ENCODE measurements at regions not wholly inside any gene's neighbourhood (a gene's known extent, or its start where the extent isn't known, plus 50 kb on each side); places are given as distances from the start of the nearest gene placed in this dataset.

GRCh38 chr3:66751842-66752241 is 246.3 kb upstream of the KBTBD8 start:
- no peak for DNase-seq

- no peak for DNase-seq
Observed at GRCh38 chr3:66753670-66754069, 244.4 kb upstream of the KBTBD8 start.

DNA sequence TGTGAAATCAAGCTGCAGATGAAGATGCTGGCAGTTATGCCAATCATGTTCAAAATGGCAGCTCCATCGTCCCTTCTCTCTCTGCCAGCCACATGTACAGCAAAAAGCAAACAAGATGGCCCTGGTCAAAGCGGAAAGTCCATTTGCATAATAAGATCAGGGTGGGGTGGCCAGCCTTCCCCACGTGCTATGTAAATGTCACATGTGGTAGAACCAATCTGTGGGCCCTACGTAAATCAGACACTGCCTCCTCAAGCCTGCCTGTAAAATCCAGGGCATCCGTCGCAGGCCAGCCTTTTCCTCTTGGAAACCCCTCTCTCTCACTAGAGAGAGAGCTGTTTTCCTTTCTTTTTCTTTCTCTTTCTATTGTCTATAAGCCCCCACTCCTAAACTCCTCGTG is 243.5 kb upstream of the KBTBD8 start:
- DNase-seq = no peak

DNA sequence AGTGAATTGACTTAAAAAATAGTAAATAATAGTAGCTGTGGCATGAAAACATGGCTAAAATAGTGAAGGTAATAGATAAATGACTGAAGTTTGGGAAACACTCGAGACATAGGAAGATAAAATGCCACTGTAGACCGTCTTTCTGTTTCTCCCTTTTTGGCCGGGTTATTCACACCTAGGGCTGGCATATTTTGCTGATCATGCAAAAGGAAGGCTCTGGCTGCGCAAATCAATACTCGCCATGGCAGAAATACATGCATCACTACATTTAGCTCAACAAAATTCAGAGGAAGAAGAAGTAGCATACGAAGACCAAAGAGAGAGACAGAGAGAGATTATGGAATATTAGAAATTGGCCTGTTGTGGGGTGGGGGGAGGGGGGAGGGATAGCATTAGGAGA is 242.2 kb upstream of the KBTBD8 start:
- no peak for DNase-seq

DNA sequence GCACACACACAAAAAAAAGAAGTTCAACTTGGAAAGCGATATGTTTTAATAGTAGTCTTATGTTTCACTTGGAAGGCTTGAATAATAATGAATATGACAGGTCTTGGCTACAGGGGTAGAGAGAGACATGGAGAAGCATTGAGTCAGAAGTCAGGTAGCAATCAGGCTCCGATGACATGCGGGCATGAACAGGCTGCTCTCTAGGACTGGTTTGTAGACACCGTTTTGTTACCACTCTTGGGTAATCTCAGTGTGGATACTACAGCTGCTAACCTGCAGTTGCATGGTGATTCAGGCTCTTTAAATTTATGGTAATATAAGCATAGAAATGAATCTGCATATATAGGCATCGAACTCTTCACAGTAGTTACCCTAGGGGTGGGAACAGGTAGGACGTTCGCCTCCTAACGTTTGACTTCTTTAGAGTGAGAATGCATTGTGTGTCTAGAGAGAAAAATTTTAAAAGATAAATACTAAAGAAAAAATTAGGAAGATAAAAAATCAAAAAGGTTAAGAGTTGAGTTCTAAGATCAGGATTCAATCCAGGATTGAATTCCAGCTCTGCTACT is 241.6 kb upstream of the KBTBD8 start:
- DNase-seq = no peak

DNA sequence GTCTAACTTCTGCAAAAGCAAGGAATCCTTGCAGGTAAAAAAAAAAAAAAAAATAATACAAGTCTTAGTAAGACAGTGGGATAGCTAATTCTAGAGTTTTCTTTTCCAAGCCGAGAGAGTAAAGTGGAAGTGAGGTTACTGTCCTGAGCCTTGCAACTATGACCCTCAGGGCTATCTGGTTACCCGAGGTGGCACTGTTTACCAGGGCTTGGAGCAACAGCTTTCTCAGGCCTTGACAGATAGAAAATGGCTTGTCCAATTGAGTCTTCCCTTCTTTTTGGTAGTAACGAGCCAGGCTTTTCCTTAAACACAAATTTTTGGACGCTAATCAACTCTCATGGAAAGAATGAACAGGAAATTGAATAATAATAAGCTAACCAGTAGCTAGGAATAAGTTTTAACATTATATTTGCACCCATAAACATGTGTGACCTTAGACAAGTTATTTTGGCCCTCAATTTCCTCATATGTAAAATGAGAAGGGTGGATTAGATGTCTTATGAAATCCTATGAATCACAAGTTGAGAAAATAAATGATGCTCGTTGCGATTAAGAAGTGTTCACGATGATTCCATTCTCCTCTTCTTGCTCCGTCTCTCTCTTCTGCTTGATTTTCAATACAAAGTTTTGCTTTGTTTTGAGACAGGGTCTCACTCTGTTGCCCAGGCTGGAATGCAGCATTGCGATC is 236.9 kb upstream of the KBTBD8 start:
- no peak for DNase-seq

DNA sequence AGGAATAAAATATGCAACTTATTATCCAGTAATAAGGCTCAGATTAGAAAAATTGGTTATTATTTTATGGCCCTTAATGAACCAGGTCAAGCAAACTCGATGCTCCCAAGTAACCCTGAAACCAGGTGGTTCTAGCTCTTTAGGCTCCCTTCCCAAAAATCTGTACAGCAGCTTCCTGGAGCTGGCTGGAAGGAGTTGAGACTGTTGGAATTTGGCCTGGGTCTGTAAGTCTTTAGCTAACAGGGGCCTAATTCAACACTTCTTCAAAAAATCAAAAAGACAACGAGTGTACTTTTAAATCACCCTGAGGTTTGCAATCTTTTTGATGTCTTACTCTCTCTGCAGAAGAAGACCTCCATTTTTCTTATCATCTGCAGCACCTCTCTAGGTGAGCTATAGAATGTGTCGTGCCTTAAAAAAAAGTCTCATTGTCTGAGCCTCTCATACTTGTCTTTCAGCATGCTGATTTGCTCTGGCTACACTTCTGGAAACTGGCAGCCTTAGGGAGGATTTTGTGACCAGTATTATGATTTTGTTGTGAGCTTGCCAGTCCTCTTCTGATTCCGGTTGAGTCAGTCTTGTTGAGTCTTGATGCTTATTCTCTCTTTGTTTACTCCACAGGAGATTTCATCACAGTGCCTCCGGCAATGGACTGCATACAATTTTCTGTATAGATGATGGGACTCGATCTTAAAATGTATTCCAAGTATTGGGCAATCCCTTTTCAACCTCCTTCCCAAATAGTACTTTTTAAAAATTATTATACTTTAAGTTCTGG is 235.0 kb upstream of the KBTBD8 start:
- DNase-seq = no peak

GRCh38 chr3:66778107-66778506 is 220.0 kb upstream of the KBTBD8 start:
- DNase-seq = no peak

GRCh38 chr3:66778777-66779176 is 219.3 kb upstream of the KBTBD8 start:
- no peak for DNase-seq

DNA sequence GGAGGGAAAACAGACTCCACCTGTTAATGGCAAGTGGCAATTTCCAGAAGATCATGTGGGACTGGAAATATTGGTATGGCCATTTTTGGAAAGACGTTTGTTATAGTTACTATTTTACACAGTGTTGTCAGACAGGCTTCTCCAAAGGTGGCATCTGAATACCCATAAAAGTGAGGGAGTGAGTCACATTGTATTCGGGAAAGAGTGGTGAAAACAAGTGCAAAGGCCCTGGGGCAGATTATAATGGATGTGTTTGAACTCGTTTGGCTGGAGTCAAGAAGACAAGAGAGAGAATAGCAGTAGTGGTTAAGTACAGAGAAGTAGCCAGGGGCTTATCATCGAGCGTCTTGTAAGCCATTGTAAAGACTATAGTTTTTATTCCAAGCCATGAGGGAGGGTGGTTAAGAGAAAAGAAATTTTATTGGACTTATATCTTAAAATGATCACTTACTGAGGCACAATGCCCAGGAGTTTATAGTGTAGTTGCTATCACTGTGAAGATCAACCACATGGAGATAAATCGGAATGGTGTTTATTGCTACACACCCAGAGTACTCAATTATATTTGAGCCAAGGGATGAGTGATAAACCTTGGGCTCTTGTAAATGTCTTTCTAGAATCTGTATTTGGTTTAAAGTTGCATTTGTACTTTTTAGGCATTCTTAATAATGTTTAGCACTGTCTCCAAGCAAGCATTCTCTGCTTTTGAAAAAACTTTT is 212.8 kb upstream of the KBTBD8 start:
- no peak for DNase-seq

DNA sequence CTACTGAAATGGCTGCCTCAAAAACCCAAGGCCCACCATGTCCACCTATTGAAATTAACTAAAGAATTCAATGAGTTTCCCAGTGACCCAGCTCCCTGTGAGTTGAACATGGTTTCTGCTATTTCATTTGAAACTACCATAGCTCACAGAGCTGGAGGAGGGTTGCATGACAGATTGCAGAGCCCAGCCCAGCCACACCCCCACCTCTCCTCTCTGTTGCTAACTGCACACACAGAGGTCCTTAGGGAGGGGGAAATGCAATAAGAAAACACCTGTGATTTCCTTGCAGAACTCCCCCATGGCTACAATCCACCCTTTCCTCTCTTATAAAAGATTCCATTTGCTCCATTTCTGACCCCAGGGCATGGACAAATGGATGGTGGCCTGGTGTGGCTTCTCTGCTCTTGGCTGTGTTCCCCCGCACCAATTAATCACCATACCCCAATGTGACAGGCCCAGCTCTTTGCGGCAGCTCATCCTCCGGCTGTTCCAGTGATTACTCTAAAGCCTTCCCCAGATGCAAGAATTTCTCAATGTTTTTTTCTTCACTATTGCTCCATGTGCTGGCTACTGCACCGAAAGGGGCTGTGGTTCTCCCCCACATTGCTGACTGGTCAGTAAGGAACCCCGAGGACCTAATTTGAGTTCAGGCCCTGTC is 208.4 kb upstream of the KBTBD8 start:
- DNase-seq = no peak

DNA sequence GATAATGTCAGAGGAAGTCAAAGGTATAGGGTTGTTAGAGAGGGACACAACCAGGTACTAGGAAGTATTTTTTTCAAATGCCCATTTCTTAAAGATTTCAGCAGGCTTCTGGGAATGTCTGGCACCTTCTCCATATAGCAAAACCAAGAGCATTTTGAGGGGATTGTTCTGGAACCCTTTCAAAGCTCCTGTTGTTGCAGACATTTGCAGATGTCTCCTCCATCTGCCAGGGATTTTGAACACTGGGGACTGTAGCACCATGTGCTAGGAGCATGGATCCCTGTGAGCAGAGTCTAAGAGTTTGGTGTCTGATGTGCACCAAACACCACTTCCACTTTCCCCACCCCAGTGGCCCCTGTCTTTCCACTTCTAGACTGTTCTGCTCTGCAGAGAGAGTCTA is 206.0 kb upstream of the KBTBD8 start:
- DNase-seq = no peak

GRCh38 chr3:66795365-66795764 is 202.7 kb upstream of the KBTBD8 start:
- no peak for DNase-seq

- no peak for DNase-seq
Observed at GRCh38 chr3:66796343-66796742, 201.8 kb upstream of the KBTBD8 start.

DNA sequence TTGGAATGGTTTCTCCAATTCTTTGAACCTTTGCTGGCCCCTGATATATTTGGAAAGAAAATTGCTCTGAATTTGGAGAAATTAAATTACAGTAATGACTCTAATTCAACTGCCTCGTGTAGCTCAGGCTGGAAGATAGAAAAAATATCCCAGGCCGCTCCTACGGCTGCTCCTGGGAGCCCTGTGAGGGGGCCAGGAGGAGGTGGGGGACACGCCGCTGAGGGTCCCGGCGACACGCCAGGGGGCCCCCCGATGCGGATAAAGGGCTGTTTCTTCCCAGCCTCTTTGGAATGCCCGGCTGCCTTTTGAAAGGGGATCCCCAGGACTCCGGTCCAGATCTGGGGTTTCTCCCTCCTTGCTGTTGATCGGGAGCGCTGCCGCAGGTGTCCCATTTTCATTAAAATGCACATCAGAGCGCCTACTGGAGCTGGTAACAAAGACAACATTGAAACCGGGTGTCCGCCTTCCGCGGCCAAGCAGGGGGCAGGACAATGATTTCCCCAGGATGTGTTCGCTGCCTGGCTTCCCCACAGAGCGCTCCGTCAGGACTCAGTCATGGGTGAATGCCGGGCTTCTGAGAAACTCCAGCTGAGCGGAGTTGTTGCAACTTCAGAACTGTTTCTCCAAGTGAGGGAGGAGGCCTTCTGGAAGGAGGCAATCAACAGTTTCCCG is 200.1 kb upstream of the KBTBD8 start:
- DNase-seq = peak; percentile 54 to 63 (median 63)

GRCh38 chr3:66800941-66801545 is 197.1 kb upstream of the KBTBD8 start:
- no peak for DNase-seq

GRCh38 chr3:66803206-66803605 is 194.9 kb upstream of the KBTBD8 start:
- no peak for DNase-seq

- DNase-seq = no peak
Observed at GRCh38 chr3:66803721-66804695, 194.1 kb upstream of the KBTBD8 start.

DNA sequence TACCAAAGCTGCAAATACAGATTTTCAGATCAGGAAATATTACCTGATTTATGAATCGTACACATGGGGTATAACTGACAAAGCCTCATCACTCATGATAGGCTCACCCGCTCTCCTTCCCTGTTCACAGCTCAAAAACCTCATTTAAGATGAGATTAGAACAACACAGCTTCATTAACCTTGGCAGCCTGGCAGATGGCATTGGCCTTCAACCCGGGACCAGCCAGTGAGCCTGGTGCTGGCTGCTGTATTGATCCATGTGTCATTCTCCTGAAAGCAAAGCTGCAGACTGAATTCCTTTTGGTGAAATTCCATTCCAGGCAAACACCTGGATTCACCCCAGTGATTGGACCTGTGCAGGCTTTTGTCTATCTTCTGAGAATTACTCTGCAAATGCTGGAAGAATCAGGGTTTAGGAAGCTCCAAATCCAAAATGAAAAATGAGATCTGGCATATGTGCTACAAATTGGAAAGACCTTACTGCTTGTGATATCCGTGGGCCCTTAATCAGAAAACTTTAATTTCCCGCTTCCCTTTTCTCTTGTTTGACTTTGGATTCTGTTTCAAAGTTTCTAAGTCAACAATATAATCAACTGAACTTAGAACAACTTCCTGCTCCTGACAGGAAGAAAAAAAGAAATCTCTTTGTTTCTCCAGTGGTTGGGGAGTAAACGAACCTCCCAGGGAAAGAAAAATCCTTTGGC is 189.1 kb upstream of the KBTBD8 start:
- no peak for DNase-seq

GRCh38 chr3:66809595-66809958 is 188.5 kb upstream of the KBTBD8 start:
- DNase-seq = no peak
